ENCODE measurements at regions not wholly inside any gene's neighbourhood (a gene's known extent, or its start where the extent isn't known, plus 50 kb on each side); places are given as distances from the start of the nearest gene placed in this dataset.
"Not testable (repeated sequence)": the region's sequence is repeated elsewhere in the genome, so short reads cannot be mapped to it uniquely, and the experiment has no call there.

DNA sequence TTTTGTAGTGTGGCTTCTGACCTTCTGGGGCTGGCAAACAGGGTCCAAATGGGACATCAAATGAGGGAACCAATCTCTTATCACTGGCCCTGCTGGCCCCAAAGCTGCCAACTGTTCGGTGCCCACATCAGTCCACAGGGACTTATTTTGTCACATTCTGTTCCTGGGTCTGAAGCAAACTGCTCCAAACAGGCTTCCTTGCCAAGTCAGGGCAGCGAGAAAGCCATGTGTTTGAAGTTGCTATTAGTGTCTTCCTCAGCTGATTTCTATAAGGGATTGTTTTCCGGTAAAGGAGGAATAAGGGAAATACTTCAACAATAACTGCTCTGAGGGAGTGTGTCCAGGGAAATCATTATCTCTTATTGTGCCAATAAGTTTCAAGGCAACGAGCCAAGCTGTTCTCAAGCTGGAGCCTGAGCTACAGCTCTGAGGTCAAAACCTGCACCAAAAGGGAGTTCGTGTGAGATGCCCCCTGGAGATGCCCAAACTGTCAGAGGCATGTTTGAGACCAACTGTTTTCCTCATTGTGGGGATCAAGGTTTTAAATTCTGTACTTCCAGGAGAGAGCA, 381.4 kb upstream of the PROX1 start:
- intact Hi-C loops (cut with DNase I), result no loop called here
- DNase-seq (ENCODE audit: low spot score), result no peak

DNA sequence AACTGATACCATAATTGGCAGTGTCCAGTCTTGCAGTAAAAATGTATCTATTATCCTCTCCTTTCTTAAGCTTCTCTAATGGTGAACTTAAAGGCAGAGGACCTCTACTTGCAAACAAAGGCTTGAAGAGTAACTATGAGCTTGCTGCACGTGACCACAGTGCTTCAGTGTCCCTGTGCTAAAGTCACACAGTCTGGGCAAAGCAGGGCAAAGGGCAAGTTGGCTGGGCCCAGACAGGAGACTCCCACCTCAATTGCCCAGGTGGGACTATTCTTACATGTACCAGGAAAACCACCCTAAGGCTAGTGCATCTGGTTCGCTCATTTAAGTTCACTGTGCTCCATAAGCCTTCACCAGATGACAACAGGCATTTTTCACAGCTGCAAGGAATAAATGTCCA, 374.2 kb upstream of the PROX1 start:
- intact Hi-C loops (cut with DNase I), result no loop called here

DNA sequence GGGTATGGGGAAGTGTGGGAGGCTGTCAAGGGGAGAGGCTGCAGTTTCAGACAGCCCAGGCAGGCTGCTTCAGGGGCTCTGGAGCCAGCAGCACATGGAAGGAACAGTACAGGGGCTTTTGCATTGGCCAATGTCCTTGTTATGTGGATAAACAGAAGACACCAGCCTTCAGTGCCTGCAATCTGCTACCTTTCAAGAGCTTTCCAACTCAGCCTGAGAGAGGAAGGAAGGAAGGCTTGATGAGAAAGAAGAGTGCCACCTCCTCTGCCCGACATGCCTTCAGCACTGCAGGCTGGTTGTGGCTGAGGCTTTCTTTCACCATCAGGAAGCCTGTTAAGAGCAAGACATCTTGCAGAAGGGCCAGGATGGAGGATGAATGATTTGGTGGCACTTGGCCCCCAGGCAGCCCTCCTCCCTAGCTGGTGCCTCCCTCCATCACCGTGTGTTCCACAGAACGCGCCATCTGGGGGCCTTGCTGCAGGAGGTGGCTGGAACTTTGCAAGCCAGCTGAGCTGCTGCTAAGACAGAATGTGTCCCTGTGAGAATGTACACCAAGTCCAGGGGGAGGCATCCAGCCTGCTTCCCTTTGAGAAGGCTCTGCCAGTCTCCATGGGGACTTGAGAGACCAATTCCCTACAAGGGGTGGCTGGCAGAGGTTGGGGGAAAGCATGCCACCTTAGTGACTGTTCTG, 372.4 kb upstream of the PROX1 start:
- intact Hi-C loops (cut with DNase I), result no loop called here
- DNase-seq (ENCODE audit: low spot score), result no peak

More for the DNA sequence above, 374.2 kb upstream of the PROX1 start:
- no peak for DNase-seq (ENCODE audit: low spot score)

DNA sequence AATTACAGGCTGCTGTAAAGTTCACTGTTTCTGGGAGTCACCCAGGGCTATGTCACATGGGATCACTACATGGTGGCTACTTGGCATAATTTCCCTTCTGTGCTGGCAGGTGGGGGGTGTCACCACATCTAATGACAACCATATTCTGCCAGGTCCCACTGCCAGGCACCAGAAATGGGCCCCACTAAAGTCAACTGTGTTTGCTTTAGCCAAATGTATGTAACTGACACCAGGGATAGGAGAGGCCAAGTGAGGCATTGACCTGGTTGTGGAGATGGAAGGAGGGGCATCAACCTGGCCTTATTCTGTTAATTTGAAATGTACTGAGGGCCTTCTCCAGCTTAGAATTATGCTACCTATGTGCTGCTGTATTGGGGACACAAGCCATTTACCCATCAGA, 370.6 kb upstream of the PROX1 start:
- DNase-seq (ENCODE audit: low spot score), result no peak
- intact Hi-C loops (cut with DNase I), result no loop called here

DNA sequence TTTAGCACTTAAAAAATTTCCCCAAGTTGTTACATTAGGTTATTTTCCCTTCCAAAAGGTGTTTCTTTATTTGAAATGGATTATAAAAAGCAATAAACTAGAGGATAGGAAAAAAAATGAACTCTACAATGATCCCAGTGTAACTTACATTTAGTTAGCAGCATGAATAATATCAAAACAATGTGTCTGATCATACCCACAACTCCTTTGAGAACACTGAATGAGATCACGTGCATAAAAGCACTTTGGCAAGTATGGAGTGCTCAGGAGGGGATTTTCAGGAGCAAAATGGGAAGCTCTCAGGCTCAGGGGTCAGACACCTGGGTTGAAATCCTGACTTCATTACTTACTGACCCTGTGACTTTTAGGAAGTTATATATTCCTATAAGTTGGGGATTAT, 369.7 kb upstream of the PROX1 start:
- no peak for DNase-seq (ENCODE audit: low spot score)
- intact Hi-C loops (cut with DNase I), result no loop called here

DNA sequence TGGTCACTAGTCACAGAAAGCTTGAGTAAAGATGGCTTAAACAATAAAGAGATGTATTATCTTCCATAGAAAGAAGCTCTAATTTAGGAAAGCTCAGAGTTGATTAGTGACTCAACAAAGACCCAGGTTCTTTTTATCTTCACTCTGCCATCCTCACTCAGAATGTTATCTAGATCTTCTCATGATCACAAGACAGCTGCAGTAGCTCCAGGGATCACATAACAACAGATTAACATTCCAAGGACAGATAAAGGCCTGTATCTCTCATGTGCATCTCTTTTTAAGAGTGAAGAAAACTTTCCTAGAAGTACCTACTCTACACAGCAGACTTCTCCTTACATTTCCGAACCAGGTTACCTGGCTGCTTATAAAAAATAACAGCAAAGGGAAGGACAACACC, 368.7 kb upstream of the PROX1 start:
- no peak for DNase-seq (ENCODE audit: low spot score)
- intact Hi-C loops (cut with DNase I), result no loop called here

DNA sequence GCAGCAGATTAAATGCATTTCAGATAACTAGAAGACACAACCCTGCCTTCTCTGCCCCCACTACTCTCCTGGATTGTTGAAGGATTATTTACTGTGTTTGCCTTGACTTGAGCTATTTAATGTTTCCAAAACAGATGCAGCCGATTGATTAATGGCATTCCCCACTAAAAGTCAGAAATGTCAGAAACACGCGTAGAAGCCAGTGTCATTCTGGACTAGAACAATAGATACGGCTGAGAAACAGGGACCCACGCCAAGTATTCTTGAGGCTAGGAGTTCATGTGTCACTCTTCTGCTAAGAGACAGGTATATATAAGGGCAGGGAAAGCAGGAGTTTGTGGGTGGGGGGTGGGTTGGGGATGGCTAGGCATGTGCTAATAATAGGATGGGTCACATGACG, 366.7 kb upstream of the PROX1 start:
- no peak for DNase-seq (ENCODE audit: low spot score)

DNA sequence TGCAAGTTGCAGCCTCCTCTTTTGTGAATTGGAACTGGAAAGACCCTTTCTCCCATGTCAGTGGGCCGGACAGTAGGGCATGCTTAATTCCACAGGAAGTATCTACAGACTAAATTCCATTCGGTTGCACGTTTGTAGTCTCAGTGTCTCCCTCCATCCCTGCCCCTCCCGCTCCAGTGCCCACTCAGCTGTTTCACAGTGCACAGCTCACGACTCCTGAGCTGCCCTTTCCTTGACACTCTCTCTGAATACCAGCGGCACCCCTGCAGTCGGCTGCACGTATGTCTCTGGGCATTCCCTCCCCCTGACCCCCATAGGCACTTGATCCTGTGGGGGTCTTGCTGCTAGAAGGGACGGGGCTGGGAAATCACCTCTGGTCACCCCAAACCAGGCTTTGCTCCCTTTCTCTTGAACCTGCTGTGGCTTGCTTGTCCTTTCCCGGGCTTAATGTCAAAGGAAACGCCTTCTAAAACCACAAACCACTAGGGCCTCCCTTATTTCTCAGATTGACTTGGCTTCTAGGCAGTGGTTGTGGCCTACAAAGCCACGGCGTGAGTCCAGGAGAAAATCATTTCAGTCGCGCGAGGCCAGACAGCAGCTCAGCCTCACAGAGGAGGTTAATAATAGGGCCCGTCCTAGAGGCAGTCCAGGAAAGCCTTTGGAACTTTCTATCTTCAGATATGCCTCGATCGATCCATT, 365.3 kb upstream of the PROX1 start:
- intact Hi-C loops (cut with DNase I), result no loop called here

More for the DNA sequence above, 366.7 kb upstream of the PROX1 start:
- intact Hi-C loops (cut with DNase I), result no loop called here

DNA sequence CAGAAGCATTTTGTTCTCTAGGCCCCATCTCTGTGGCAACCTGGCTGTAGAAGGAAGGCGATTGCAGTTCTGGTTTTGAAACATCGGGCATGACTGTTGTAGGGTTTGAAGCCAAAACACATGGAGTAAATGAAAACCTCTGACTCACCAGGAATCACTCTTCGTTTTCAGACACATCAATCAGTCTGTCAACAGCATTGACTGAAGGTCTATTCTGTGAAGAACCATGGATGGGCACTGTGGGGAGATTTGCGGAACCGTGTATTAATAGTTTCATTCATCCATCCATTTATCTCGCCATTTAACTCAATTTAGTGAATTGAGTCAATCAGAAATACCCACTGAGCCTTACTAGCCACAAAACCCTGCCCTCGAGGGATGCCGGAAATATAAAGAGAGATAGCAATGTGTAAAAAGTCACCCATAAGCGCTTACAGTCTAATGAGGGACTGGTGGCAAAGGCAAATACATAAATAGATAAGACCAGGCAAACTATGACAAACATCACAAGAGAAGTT, 364.6 kb upstream of the PROX1 start:
- DNase-seq (ENCODE audit: low spot score), result no peak
- intact Hi-C loops (cut with DNase I), result no loop called here

More for the DNA sequence above, 365.3 kb upstream of the PROX1 start:
- no peak for DNase-seq (ENCODE audit: low spot score)

DNA sequence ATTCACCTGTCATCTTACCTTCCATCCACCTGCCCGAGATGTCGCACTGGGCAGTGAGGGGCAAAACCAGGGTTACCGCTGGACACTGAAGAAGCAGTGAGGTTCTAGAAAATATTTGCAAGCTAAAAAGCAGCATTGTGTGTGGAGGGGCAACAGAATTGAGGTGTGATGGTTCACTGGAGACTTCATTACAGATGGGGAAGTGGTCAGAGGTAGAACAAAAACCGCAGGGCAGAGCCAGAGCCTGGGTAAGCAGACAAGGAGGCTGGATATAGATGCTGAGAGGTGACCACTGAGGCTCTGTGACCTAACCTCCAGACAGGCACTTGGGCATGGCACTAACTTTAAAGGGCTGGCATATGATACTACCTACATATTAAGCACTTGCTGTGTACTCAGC, 363.9 kb upstream of the PROX1 start:
- DNase-seq (ENCODE audit: low spot score), result no peak
- intact Hi-C loops (cut with DNase I), result no loop called here

DNA sequence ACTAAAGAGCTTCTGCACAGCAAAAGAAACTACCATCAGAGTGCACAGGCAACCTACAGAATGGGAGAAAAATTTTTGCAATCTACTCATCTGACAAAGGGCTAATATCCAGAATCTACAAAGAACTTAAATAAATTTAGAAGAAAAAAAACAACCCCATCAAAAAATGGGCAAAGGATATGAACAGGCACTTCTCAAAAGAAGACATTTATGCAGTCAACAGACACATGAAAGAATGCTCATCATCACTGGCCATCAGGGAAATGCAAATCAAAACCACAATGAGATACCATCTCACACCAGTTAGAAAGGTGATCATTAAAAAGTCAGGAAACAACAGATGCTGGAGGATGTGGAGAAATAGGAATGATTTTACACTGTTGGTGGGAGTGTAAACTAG, 351.0 kb upstream of the PROX1 start:
- intact Hi-C loops (cut with DNase I); DNase-seq (ENCODE audit: low spot score): not testable (repeated sequence)

DNA sequence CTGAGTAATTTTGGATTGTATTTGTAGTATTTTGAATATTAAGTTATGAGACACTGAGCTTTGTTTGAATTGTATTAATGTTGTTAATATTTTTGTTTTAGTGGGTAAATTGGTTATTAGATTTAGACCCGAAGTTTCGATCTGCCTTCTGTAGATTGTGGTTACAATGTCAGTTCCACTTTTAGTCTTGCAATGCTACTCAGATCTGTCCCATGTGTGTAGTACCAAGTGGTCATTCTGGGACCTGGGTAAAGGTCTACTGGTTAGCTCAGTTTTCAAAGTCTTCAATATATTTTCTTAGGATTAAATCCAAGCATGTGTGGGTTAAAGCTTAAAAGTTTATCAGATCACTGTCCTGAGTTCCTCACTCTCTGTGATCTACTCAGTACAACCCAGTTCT, 346.5 kb upstream of the PROX1 start:
- intact Hi-C loops (cut with DNase I), result no loop called here
- DNase-seq (ENCODE audit: low spot score), result no peak

DNA sequence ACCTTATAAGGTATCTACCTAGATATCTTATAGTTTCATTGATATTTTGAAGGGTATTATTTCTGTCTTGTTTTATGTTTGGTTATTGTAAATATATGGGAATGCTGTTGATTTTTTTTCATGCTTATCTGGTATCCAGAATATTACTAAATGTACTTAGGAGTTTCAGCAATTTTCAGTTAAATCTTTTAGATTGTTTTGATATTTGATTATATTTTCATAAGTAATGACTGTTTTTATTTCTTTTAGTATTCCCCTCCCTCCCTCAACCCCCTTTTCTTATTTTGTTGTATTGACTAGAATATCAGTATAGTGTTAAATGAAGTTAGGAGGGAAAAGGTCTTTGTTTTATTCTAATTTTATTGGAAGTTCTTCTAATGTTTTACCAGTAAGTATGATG, 344.4 kb upstream of the PROX1 start:
- no peak for DNase-seq (ENCODE audit: low spot score)
- intact Hi-C loops (cut with DNase I), result no loop called here

DNA sequence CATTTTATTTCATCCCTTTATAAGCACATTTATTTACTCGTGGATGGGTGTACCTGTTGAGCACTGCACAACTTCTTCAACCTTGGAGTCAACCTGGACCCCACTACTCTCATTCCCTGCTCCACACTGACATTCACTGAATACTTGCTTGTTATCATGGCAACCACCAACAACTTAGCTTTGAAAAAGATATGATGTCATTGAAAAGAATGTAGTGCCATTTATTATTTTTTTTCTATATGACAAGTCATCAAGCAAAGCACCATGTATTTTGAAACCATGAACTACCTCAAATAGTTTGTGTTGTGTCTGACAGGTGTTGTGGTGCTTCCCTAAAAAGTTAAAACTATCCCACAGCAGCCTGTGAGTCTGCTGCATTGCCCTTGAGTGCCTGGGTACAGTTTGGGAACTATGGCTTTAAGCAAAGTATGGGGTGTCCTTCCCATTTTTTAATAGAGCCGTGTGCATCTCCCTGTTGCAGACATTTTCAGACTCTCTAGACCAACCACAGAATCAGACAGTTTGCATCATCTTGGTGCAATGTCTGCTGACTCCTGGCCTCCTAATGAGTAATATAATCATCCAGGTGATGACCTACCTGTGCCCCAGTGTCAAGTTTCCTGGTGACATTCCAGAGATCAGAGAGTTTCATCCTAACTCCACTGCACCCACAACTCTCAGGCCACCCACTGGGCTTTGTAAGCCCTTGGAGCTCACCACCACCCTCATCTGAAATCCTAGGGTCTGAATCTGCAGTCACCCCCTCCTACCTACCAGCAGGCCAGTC, 339.7 kb upstream of the PROX1 start:
- intact Hi-C loops (cut with DNase I), result no loop called here
- DNase-seq (ENCODE audit: low spot score), result no peak

DNA sequence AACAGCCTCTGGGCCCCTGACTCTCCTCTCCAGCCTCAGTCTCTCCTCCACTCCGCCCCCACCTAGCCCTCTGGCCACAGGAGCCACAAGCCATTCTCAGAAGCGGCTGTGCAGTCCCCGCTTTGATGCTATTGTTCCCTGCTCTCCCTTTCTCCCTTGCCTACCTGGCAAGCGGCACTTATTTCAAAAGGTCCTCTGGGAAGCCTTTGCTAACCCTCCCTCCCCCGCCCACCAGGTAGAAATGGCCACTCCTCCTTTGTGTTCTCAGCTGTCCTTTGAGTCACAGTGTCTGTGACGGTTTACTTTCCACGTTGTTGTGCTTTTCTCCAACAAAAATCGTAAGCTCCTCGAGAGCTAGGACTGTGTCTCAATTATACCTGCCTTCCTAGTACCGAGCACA, 338.4 kb upstream of the PROX1 start:
- intact Hi-C loops (cut with DNase I), result no loop called here

DNA sequence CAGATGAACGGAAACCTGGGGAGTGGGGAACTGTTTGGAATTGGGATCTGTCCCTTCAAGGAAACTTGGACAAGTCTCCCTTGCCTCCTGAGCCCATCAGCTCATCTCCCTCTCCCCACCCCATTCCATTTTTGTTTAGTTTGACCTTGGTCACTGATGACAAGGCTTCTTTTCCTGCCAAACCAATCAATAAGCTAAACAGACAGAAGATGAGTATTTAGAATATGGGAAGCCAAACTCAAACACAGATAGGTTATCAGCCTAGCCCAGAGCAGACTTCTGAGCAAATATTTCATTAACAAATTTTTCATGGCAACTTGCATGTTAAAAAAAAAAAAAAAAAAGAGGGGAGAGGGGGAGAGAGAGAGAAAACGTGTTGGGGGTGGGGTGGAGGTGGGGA, 337.2 kb upstream of the PROX1 start:
- intact Hi-C loops (cut with DNase I), result no loop called here
- no peak for DNase-seq (ENCODE audit: low spot score)

More for the DNA sequence above, 338.4 kb upstream of the PROX1 start:
- no peak for DNase-seq (ENCODE audit: low spot score)

DNA sequence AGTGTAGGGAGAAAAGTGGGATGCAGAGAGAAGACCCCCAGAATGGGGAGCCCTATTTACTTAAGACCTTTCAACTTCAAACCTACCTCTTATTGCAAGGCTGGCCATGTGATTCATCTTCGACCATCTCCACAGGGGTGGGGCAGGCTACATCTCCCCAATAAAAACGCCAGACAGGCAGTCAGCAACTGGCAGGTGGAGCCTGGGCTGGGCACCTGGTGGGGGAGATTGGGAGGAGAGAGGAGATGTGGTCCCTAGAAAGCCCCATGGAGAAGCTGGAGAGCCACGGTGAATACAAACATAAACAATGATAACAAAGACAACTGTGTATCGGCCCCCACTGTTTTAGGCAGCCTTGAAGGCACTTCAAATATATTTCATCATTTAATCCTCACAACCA, 336.7 kb upstream of the PROX1 start:
- intact Hi-C loops (cut with DNase I), result no loop called here
- no peak for DNase-seq (ENCODE audit: low spot score)

DNA sequence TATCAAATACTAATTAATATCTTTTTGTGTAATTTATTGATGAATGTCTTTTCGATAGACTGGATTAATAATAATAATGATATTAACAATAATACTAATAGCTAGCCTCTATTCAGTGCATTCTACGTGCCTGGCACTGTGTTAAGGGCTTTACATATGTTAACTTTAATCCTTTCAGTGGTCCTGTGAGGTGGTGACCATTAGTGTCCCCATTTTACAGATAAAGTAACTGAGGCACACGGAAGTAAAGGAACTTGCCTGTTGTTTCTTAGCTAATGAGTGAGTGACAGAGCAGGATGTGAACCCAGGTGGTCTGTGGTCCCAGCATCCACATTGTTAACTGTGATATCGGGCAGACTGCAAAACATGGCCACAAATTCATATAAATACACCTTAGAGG, 335.7 kb upstream of the PROX1 start:
- DNase-seq (ENCODE audit: low spot score), result no peak
- intact Hi-C loops (cut with DNase I), result no loop called here

DNA sequence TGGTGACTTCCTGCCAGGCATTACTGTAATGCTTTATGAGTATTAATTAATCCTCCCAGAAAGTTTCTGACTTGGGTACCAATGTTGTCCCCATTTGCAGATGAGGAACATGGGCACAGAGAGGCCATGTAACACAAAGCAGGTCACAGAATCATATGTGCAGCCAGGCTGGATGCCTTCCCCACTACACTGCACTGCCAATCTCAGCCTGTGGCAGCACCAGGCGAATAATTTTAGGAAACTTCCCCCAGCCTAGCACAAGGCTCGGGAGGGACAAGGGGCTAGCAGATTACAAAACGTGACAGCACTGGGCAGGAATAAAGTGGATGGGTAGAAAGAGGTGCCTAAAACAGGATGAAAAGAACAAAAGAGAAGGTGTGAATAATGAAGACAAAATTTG, 331.7 kb upstream of the PROX1 start:
- DNase-seq (ENCODE audit: low spot score), result no peak
- intact Hi-C loops (cut with DNase I), result no loop called here

DNA sequence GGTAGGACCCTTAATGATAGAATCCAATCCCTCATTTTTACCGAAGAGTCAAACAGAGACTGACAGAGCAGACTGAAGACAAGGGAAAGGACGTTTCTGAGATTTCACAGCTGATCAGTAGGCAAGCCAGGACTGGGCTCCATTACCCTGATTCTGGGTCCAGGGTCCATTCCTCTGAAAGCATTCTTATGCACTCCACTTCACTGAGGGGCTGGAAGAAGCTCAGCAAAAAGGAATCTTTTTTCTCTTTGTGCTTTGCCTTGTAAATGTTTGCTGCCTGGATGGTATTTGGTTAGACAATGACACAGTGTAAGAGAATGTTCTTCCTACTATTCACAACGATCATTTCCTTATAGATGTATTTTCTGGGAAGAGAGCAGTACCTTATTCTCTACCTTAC, 331.3 kb upstream of the PROX1 start:
- DNase-seq (ENCODE audit: low spot score), result no peak
- intact Hi-C loops (cut with DNase I), result no loop called here

Data from cardiac septum (tissue), 1 donor.